GM19035 (cell line): ENCODE measurements at regions not wholly inside any gene's neighbourhood (a gene's known extent, or its start where the extent isn't known, plus 50 kb on each side); places are given as distances from the start of the nearest gene placed in this dataset.
A peak's percentile ranks its signal among the peaks of the same experiment; 100 is the strongest.
"Not testable (repeated sequence)": the region's sequence is repeated elsewhere in the genome, so short reads cannot be mapped to it uniquely, and the experiment has no call there.

ENCODE experiments used
- ATAC-seq: cut with Tn5 transposase; IDR thresholded peaks from one replicate; pipeline ENCODE4 v1.9.1; 2021; ENCODE audit not compliant: unreplicated experiment

DNA sequence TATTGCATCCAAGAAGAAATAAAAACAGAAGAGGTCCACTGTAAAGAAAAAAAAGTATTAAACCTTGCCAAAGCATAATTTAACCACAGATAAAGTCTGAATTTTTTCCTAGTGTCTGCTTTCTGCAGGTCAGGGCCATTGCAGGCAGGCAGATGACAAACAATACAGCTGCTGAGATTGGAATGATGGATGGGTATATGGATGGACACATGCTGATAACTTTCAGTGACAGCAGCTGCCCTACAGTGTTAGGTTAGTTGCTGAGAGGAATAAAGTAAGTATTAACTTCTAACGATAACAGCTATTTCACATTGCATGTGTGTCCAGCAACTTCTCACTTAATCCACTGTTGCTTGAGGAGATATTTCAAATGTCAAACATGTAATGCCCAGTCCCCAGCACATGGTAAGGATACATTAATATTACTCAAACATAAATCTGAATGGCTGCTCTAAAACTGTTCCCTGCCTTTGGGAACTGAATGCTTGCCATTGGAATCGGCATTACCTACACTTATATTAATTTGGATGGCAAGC lies 515.3 kb downstream of the RMST start:
- ATAC-seq = no peak

DNA sequence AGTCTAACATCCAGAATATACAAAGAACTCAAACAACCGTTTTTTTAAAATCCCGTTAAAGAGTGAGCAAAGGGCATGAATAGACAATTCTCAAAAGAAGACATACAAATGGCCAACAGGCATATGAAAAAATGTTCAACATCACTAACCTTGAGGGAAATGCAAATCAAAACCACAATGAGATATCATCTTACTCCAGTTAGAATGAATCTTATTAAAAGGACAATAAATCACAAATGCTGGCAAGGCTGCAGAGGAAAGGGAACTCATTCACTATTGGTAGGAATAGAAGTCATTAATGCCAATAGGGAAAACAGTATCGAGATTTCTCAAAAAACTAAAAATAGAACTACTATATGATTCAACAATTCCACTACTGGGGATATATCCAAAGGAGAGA lies 520.1 kb downstream of the RMST start:
- ATAC-seq = no peak

DNA sequence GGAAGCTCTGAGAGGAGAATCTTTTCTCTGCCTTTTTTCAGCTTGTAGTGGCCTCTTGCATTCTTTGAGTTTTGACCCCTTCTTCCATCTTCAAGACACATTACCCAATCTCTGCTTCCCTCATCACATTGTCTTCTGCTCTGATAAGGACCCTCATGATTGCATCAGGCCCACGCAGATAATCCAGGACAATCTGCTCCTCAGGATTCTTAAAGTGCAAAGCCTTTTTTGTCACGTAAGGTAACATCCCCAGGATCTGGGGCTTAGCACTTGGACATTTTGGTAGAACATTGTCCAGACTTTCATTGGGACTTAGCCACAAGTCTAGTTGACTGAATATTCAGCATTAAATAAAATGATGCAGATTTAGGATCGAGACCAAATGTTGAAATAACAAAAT lies 521.2 kb downstream of the RMST start:
- no peak for ATAC-seq

DNA sequence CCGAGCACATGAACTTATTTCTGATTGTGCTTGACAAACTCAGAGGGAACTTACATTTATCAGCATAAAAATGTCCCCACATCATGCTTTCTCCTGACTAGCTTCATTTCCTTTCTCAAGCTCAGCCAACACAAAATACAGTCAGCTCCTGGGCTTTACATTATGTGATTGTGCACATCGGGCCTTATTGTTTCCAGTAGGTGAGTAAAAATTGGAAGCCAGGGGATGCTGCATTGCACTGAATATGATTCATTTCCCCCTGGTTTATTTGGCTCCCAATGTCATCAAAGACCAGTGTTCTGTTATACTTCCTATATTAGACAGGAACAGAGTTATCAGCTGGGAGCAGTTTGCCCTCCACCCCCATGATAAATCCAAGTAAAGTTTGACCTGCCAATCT lies 521.8 kb downstream of the RMST start:
- ATAC-seq = no peak

DNA sequence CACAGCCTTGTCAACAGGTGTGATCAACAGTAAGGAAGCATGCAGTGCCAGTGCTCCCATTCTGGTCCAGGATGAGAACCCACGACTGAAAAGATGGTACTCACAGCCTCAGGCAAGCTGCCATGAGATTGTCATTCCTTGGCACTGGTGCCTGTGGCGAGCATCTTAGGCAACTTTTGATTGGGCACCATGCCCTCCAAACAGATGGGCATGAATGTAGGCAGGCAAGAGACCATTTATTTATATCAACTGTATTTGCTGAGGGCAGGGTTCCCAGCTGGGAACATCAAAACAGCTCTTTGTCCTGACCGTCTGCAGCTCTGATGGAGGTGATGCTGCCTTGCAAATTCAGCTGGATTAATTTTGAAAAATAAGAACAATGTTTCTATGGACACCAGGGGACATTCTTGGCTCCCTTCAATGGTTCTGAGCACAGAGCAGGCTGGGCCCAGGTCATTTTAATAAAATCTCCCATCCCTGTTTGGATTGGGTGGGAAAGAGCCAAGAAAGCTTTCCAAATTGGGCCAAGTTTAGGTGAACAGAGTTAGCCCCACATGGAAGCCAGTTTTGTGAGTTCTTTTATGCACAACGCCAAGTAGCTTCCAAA lies 522.5 kb downstream of the RMST start:
- no peak for ATAC-seq

DNA sequence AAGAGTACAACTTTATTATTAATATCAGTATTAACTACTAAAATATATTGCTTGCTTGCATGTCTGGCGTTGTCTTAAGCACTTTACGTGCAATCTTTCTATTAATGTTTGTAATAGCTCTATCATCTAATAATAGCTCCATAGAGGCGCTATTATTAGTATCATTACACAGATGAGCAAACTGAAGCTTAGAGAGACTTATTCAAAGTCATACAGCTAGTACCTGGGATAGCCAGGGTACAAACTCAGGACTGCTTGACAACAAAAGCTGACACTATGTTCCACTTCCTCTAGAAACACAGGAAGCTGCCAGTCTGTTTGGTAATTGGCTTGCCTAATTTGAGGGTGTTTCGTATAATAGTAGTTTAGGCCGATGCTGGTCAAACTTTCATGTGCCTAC lies 523.2 kb downstream of the RMST start:
- ATAC-seq = no peak

DNA sequence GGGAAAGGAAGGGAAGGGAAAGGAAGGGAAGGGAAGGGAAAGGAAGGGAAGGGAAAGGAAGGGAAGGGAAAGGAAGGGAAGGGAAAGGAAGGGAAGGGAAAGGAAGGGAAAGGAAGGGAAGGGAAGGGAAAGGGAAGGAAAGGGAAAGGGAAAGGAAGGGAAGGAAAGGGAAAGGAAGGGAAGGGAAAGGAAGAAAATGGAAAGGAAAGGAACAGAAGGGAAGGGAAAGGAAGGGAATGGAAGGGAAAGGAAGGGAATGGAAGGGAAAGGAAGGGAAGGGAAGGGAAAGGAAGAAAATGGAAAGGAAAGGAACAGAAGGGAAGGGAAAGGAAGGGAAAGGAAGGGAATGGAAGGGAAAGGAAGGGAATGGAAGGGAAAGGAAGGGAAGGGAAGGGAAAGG lies 526.0 kb downstream of the RMST start:
- not testable (repeated sequence) for ATAC-seq

DNA sequence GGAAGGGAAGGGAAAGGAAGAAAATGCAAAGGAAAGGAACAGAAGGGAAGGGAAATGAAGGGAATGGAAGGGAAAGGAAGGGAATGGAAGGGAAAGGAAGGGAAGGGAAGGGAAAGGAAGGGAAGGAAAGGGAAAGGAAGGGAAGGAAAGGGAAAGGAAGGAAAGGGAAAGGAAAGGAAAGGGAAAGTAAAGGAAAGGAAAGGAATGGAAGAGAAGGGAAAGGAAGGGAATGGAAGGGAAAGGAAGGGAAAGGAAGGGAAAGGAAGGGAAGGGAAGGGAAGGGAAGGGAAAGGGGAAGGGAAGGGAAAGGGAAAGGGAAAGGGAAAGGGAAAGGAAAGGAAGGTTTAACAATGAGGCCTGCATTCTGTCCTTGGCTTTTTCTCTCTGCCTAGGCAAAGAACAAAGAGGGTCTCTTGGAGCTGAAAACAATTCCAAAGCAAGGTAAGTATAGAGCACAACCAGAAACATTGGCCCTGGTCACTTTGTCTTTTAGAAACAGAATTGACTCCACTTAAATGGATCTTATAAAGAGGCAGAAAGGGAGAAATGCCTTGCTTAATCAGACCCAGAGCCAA lies 525.9 kb upstream of the TMPO start:
- no peak for ATAC-seq

DNA sequence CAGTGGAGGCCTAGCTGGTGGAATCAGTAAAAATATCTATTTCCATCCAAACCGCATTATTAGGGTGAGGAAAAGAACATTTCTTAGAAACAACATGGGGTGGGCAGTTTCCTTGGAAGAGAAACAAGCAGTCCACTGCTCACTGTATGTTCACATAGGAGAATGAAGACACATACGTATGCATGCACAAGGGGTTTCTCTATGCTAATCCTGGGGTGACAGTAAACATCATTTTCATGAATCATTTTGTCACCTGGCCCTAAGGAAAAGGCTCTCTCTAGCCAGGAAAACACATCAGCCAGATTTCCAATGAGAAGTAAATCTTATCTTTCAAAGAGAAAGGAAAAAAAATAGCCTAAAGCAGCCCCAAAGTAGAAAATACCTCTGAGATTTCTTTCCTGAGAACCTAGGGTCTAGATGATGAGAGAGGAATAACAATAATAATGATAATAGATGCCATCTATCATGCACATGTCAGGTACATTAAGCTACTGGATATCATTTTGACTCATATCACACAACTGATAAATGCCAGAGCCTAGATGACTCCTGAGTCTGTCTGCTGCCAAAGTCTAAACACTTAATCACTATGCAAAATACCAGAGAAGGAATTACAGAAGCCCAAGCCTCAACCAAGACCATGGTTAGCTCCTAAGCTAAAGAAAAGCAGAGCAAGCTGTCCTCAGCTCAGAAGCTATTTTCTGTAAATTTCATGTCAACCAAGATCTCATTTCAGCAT lies 520.5 kb upstream of the TMPO start:
- ATAC-seq = no peak

DNA sequence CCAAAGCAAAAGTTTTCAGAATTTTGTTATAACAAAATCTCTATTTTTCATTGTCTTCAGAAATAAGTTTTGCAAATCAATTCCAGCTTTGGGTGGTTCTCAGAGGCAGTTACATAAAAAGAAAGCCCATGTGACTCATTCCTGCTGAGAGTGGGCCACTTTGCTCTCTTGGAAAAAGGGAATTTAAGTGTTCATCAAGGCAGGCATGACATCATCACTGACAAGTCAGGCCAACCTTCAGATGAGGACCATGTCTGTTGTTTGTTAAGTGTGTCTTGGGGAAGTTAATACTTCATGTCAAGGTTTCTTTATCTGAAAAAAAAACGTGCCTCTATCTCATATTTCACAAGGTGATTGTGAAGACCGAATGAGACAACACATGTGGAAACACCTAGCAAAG lies 519.8 kb upstream of the TMPO start:
- ATAC-seq = no peak

DNA sequence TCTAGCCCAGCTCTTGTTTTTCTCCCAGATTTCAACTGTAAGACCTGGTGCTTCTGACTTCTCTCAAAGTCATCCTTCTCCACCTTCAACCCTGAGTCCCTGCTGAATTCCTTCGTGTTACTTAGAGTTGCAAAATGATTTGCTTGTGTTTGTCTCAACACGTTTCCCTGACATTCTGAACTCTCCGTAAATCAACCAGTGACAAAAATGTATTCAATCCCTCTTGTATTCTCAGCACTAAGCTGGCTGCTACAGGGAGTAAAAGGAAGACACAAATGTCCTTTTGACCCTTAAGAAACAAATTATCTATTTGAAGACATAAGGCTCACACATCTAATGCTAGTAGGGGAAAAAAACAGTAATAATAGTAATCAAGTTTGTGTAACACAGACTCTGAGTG lies 514.0 kb upstream of the TMPO start:
- ATAC-seq = no peak

DNA sequence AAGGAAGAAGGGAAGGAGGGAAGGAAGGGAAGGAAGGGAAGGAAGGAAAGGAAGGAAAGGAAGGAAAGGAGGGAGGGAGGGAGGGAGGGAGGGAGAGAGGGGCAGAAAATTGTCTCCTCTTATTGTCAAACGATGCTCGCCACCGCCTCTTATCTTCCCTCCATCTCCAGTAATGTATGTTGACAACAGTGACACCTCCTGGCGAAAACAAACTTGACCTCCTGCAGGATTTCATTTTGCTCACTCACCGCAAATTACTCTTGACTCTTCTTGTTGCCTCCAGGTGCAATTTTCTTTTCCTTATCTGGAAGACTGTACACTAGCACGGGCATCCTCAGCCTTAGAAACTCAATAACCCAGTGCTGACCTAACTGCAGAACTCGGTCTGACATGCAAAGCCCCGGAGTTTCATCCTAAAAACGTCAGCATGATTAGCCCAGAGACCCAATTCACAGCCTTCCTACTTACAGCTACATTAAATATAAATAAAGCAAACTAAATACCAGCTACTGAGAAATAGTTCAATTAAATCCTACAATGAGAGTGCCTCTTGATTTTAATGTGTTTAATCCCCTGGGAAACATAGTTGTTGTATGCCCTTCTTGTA lies 512.4 kb upstream of the TMPO start:
- ATAC-seq = peak; percentile 70

DNA sequence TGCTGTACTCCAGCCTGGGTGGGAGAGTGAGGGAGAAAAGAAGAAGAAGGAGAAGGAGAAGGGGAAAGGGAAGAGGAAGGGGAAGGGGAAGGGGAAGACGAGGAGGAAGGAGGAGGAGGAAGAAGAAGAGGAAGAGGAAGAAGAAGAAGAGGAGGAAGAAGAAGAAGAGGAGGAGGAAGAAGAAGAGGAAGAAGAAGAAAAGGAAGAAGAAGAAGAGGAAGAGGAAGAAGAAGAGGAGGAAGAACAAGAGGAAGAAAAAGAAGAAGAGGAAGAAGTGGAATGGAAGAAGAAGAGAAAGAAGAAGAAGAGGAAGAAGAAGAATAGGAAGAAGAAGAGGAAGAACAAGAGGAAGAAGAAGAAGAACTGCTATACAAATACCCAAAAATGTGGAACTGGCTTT lies 507.4 kb upstream of the TMPO start:
- ATAC-seq = no peak

DNA sequence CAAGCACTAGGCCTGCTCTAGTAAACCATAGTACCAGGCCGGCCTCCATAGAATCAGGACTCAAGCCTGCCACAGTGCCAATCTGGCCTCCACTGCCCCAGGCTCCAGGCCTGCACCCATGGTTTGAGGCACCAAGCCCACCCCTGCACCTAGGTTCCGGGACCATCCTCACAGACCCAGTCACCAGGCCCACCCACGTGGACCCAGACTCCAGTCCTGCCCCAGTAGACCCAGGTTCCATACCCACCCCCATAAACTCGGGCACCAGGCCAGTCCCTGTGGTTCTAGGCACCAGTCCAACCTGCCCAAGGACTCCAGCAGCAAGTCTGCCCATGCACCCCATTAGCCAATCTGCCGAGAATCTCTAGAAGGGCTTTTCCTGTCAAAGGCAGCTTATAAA lies 501.8 kb upstream of the TMPO start:
- no peak for ATAC-seq

DNA sequence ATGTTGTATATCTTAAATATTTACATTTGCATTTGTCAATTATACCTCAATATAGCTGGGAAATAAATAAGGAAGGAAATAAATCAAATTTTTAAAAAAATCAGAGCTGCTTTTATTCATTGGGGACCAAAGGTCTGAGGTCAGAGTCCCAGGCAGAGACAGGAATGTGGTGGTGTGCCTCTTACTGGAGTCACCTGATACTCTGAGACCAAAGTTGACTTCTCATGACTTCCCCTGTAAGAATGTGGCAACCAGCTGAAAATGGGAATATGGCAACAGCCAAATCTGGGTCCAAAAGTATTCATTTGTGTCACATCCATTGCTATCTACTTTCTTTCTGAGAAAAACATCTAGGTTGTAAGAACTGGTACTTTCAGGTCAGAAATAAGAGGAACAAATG lies 496.6 kb upstream of the TMPO start:
- ATAC-seq = no peak

DNA sequence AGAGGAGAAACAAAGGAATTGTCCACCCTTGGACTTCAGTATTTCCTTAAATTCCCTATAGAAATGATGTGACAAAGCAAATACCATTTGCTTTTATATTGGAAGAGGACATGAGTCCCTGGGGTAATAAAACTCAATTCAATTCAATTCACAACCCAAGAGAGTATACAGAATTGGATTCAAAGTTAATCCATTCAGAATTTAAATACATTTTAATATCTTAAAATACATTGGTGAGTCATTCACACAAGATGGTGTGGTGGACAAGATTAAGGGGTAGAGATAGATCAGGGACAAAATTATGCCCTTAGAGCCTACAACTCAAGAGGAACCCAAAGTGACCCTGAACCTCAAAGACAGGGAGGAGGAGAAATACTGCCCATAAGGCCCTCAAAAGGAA lies 495.0 kb upstream of the TMPO start:
- no peak for ATAC-seq

DNA sequence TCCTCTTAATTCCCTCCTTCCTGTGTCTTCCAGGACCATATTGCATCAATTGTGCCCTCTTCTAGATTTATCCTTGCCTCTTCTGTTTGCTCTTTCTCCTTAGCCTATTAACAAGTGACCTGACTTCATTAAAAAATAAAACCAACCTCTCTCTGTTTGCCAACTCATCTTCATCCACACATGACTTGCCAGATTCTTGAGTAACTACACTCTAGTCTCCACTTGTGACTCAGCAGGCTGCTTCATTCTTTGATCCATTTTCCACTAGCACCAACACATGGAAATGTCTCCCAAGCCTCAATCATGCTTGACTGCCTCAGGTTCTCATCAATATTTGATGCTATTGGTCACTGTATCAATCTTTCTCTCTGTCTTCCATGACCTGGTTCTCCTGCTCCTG lies 492.4 kb upstream of the TMPO start:
- ATAC-seq = no peak

DNA sequence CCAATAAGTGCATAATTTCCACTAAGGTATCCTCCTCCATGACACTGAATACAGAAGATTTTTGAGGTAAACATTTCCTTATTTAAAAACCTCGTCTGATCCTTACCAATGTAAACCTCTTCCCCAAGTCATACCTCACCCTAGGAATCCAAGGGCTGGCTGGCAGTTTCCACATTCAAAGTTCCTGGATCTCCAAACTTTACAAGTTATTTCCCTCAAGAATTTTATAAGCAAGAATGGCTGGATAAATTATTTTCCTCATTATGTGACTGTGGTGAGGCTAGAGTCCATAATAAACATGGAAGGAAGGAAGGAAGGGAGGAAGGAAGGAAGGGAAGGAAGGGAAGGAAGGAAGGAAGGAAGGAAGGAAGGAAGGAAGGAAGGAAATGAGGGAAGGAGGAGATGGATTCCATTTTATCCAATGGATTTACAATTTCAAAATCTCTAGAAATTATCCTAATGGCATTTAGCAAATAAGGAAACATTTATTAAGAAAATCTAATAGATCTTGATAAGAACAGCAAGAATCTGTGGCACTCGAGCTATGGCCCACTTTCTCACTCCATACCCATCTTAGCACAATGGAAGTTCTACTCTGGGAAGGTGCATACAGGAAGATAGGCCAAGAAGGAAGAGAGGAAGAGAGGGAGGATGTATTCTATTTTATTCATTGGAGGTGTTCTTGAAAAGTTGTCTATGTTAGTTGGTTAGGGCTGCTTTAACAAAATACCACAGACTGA lies 477.8 kb upstream of the TMPO start:
- ATAC-seq = no peak

DNA sequence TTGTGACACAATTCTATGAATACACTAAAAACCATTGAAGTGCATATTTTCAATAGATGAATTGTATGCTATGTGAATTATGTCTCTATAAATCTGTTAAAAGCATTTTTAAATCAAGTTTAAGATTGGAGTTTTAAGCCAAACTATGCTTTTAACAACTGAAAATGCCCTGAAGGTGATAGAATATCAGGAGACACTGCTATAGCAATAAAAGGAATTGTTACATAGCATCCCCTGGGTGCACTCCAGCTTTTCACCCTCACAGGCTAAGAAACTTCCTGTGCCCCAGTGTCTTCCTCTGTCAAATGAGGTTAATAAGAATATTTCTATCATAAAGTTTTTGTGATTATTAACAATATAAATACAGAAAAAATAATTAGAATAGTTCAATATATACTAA lies 472.7 kb upstream of the TMPO start:
- no peak for ATAC-seq

DNA sequence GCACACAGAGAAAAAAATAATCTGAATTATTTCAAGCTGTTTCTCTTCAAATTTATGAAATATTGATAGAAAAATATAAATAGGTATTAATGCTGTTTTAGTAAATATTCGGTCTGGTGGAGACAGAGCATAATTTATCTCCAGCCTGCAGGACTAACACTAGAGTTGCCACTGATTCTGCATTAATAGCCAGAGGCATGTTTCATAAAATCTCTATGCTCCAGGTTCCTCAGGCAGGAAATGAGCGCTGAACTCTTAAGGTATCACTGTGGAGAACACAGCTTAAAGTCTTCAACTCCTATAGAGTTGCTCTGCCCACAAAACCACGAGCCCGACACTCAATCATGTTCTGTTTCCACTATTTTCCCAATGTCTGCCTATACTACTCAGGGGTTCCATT lies 470.0 kb upstream of the TMPO start:
- no peak for ATAC-seq

DNA sequence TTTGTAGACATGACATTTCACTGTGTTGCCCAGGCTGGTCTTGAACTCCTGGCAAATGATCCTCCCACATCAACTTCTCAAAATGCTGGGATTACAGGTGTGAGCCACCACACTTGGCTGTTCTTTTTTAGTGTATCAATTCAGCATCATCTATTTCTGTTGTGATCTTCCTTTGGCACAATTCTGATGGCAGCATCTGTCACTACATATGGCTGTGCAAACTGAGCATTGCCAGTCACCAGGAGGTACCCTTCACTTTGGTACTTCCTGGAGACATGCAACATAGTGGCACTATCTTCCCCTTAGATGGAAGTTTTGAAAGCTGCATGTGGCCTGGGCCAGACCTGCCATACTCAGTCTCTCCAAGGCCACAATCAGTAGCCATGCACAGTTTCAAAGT lies 467.1 kb upstream of the TMPO start:
- ATAC-seq = no peak
